SK-N-SH (cell line): ENCODE measurements at regions not wholly inside any gene's neighbourhood (a gene's known extent, or its start where the extent isn't known, plus 50 kb on each side); places are given as distances from the start of the nearest gene placed in this dataset.

ENCODE experiments used
- CTCF ChIA-PET: fragments of 300-600, 350-600 bp; formaldehyde crosslinking; extraction: SDS; loops from one replicate; lab custom pipeline; 2021; lab: Yijun Ruan, JAX
- POLR2A ChIA-PET: fragments of 350-600 bp; sonication (Branson Sonifier 250); formaldehyde crosslinking; extraction: SDS; loops from one replicate; lab custom pipeline; 2020; ENCODE audit warnings: antibody characterized with exemption, inconsistent platforms; lab: Yijun Ruan, JAX
- DNase-seq: peaks from one replicate; pipeline ENCODE4 v3.0.0; 2012
- H2AFZ ChIP-seq: fragments of 200-600 bp; sonication (generic); 2 replicates; pipeline ENCODE4 v1.8.1; 2016; ENCODE audit warnings: antibody characterized with exemption, mild to moderate bottlenecking, low read depth
- H3F3A ChIP-seq: fragments of 200-600 bp; sonication (generic); replicated peaks from 2 replicates; pipeline ENCODE3; 2016; ENCODE audit warnings: antibody characterized with exemption, mild to moderate bottlenecking; ENCODE audit not compliant: insufficient read depth
- H3K27ac ChIP-seq, 2 experiments: fragments of 200-500 bp in 1 of 2; fragments of 200-600 bp in 1 of 2; sonication (Bioruptor generic) in 1 of 2; sonication (generic), shearing (Covaris generic) in 1 of 2; 2 replicates each; pipeline versions ENCODE4 v1.5.1 to v1.6.1; 2014 to 2016; ENCODE audit warnings: low read depth in 2 of 2, inconsistent platforms in 1 of 2, low read length in 1 of 2, mild to moderate bottlenecking in 1 of 2, mixed read lengths in 1 of 2
- H3K27me3 ChIP-seq: fragments of 200-600 bp; sonication (generic), shearing (Covaris generic); 2 replicates; pipeline ENCODE4 v1.6.1; 2016; ENCODE audit warnings: mixed run types; ENCODE audit not compliant: insufficient read depth
- H3K36me3 ChIP-seq, 2 experiments: fragments of 200-500 bp in 1 of 2; fragments of 200-600 bp in 1 of 2; sonication (Bioruptor generic) in 1 of 2; sonication (generic) in 1 of 2; replicated peaks in 1 of 2; 2 replicates each; pipeline versions ENCODE3 to v1.5.1; 2014 to 2016; ENCODE audit warnings: low read length in 1 of 2, mild to moderate bottlenecking in 1 of 2; ENCODE audit not compliant: insufficient read depth in 2 of 2, control insufficient read depth in 1 of 2
- H3K4me1 ChIP-seq, 2 experiments: fragments of 200-500 bp in 1 of 2; fragments of 200-600 bp in 1 of 2; sonication (Bioruptor generic) in 1 of 2; sonication (generic), shearing (Covaris generic) in 1 of 2; 2 replicates each; pipeline versions ENCODE4 v1.5.1 to v1.6.1; 2014 to 2016; ENCODE audit warnings: low read depth in 1 of 2, low read length in 1 of 2, mixed run types in 1 of 2; ENCODE audit not compliant: insufficient read depth in 2 of 2, control insufficient read depth in 1 of 2
- H3K4me2 ChIP-seq: fragments of 200-600 bp; sonication (generic), shearing (Covaris generic); 2 replicates; pipeline ENCODE4 v1.6.1; 2017; ENCODE audit warnings: mixed run types
- H3K4me3 ChIP-seq, 2 experiments: fragments of 200-500 bp in 1 of 2; fragments of 200-600 bp in 1 of 2; sonication (Bioruptor generic) in 1 of 2; sonication (generic), shearing (Covaris generic) in 1 of 2; 2 replicates each; pipeline versions ENCODE4 v1.5.1 to v1.8.1; 2014 to 2016; ENCODE audit warnings: low read depth in 2 of 2, inconsistent platforms in 1 of 2, low read length in 1 of 2, mild to moderate bottlenecking in 1 of 2, mixed read lengths in 1 of 2, moderate library complexity in 1 of 2
- H3K79me2 ChIP-seq: fragments of 200-600 bp; sonication (generic); 2 replicates; pipeline ENCODE4 v1.8.1; 2017; ENCODE audit warnings: mild to moderate bottlenecking; ENCODE audit not compliant: insufficient read depth
- H3K9ac ChIP-seq: fragments of 200-600 bp; sonication (generic); 2 replicates; pipeline ENCODE4 v1.6.1; 2017; ENCODE audit warnings: mixed run types
- H3K9me2 ChIP-seq: fragments of 200-600 bp; sonication (generic); 2 replicates; pipeline ENCODE4 v1.6.1; 2017; ENCODE audit warnings: mixed run types
- H3K9me3 ChIP-seq: fragments of 200-600 bp; sonication (generic); 2 replicates; pipeline ENCODE4 v1.6.1; 2017; ENCODE audit warnings: mixed run types, mild to moderate bottlenecking, moderate library complexity
- H4K20me1 ChIP-seq: fragments of 200-600 bp; sonication (generic); 2 replicates; pipeline ENCODE4 v1.6.1; 2017; ENCODE audit warnings: mild to moderate bottlenecking, mixed run types; ENCODE audit not compliant: insufficient read depth
- CHD2 ChIP-seq: fragments of 150-350 bp; IDR thresholded peaks from 2 replicates; pipeline ENCODE4 v1.6.1; 2018; ENCODE audit warnings: low read length; ENCODE audit not compliant: partially characterized antibody
- EP300 ChIP-seq, 2 experiments: IDR thresholded peaks; 2 replicates each; pipeline versions ENCODE4 v1.4.0 to v1.6.1; 2012; ENCODE audit warnings: borderline replicate concordance in 1 of 2, low read depth in 1 of 2, low read length in 1 of 2
- FOXM1 ChIP-seq: IDR thresholded peaks from 2 replicates; pipeline ENCODE4 v1.4.0; 2012; ENCODE audit warnings: low read depth, mild to moderate bottlenecking
- GABPA ChIP-seq: IDR thresholded peaks from 2 replicates; pipeline ENCODE4 v1.4.0; 2012; ENCODE audit warnings: low read depth, mild to moderate bottlenecking
- GATA2 ChIP-seq: sonication (generic); formaldehyde crosslinking; IDR thresholded peaks from 2 replicates; pipeline ENCODE4 v1.5.0; 2020; ENCODE audit warnings: mild to moderate bottlenecking, missing genetic modification reagents
- MXI1 ChIP-seq: IDR thresholded peaks from 2 replicates; pipeline ENCODE4 v1.6.1; 2012; ENCODE audit warnings: mild to moderate bottlenecking, low read depth, low read length, improper control_type of control experiment
- NFIC ChIP-seq: IDR thresholded peaks from 2 replicates; pipeline ENCODE4 v1.4.0; 2012; ENCODE audit warnings: borderline replicate concordance
- RCOR1 ChIP-seq: fragments of 150-350 bp; IDR thresholded peaks from 2 replicates; pipeline ENCODE4 v1.6.1; 2017; ENCODE audit warnings: antibody characterized with exemption, low read length
- RFX5 ChIP-seq: IDR thresholded peaks from 2 replicates; pipeline ENCODE4 v1.6.1; 2012; ENCODE audit warnings: mild to moderate bottlenecking, improper control_type of control experiment, low read length
- SMC3 ChIP-seq: IDR thresholded peaks from 2 replicates; pipeline ENCODE4 v1.6.1; 2012; ENCODE audit warnings: low read depth, low read length, improper control_type of control experiment
- TEAD4 ChIP-seq: IDR thresholded peaks from 2 replicates; pipeline ENCODE4 v1.4.0; 2012; ENCODE audit warnings: mild to moderate bottlenecking, borderline replicate concordance; ENCODE audit not compliant: insufficient read depth
- YY1 ChIP-seq: IDR thresholded peaks from 2 replicates; pipeline ENCODE4 v1.4.0; 2012; ENCODE audit warnings: low read depth, mild to moderate bottlenecking
- WGBS: methylation state at CpG from one replicate; pipeline ENCODE4 v1.1.6; 2017; ENCODE audit warnings: low lambda C conversion rate; 5-methylcytosine and 5-hydroxymethylcytosine counted together
- TF ChIP-seq, protein P1 (sequence below): fragments of 150-350 bp; IDR thresholded peaks from 2 replicates; pipeline ENCODE4 v1.6.1; 2016; ENCODE audit warnings: mild to moderate bottlenecking, low read depth, low read length
- TF ChIP-seq, protein P2 (sequence below): IDR thresholded peaks from 2 replicates; pipeline ENCODE4 v1.4.0; 2012; ENCODE audit warnings: low read depth, borderline replicate concordance
- TF ChIP-seq, protein P3 (sequence below): IDR thresholded peaks from 2 replicates; pipeline ENCODE4 v1.4.0; 2012; ENCODE audit warnings: low read depth, borderline replicate concordance
- TF ChIP-seq, protein P4 (sequence below): fragments of 200-600 bp; sonication (generic); IDR thresholded peaks from 2 replicates; pipeline ENCODE4 v1.6.1; 2017; ENCODE audit warnings: antibody characterized with exemption, mild to moderate bottlenecking, moderate library complexity

DNA sequence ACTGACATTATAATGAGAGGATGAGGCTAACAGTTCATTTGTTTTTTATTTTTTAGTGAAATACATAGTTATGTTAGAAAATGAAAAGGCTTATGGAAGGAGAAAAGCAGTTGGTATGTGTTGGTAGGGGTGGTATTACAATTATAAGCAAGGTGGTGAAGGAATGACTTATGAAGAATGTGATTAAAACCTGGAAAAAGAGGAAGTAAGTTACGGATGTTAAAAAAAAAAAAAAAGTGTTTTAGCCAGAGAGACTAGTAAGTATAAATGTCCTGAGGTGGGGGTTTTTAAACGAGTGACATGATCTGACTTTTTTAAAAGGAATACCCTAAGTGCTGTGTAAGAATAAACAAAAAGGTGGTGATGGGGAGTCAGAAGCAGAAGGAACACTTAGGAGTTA is 206.8 kb downstream of the IL15 start:
- no peak overlapping the region for H3K4me2 ChIP-seq
- DNase-seq, result no peak
- H3K79me2 ChIP-seq, result no peaks in the 10 kb centered on the region; the same call in 1 of the 2 replicates
- TF ChIP-seq, protein P1, sequence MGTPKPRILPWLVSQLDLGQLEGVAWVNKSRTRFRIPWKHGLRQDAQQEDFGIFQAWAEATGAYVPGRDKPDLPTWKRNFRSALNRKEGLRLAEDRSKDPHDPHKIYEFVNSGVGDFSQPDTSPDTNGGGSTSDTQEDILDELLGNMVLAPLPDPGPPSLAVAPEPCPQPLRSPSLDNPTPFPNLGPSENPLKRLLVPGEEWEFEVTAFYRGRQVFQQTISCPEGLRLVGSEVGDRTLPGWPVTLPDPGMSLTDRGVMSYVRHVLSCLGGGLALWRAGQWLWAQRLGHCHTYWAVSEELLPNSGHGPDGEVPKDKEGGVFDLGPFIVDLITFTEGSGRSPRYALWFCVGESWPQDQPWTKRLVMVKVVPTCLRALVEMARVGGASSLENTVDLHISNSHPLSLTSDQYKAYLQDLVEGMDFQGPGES, result no peak
- TF ChIP-seq RFX5, result no peak
- TF ChIP-seq, protein P2, sequence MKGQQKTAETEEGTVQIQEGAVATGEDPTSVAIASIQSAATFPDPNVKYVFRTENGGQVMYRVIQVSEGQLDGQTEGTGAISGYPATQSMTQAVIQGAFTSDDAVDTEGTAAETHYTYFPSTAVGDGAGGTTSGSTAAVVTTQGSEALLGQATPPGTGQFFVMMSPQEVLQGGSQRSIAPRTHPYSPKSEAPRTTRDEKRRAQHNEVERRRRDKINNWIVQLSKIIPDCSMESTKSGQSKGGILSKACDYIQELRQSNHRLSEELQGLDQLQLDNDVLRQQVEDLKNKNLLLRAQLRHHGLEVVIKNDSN, result no peak
- no peak for TF ChIP-seq RCOR1
- no peak for TF ChIP-seq TEAD4
- TF ChIP-seq NFIC, result no peak
- TF ChIP-seq SMC3, result no peak
- TF ChIP-seq FOXM1, result no peak
- no peak for TF ChIP-seq CHD2
- TF ChIP-seq, protein P3, sequence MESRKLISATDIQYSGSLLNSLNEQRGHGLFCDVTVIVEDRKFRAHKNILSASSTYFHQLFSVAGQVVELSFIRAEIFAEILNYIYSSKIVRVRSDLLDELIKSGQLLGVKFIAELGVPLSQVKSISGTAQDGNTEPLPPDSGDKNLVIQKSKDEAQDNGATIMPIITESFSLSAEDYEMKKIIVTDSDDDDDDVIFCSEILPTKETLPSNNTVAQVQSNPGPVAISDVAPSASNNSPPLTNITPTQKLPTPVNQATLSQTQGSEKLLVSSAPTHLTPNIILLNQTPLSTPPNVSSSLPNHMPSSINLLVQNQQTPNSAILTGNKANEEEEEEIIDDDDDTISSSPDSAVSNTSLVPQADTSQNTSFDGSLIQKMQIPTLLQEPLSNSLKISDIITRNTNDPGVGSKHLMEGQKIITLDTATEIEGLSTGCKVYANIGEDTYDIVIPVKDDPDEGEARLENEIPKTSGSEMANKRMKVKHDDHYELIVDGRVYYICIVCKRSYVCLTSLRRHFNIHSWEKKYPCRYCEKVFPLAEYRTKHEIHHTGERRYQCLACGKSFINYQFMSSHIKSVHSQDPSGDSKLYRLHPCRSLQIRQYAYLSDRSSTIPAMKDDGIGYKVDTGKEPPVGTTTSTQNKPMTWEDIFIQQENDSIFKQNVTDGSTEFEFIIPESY, result no peak
- TF ChIP-seq GATA2, result no peak
- no peak for TF ChIP-seq GABPA
- TF ChIP-seq MXI1, result no peak
- TF ChIP-seq, protein P4, sequence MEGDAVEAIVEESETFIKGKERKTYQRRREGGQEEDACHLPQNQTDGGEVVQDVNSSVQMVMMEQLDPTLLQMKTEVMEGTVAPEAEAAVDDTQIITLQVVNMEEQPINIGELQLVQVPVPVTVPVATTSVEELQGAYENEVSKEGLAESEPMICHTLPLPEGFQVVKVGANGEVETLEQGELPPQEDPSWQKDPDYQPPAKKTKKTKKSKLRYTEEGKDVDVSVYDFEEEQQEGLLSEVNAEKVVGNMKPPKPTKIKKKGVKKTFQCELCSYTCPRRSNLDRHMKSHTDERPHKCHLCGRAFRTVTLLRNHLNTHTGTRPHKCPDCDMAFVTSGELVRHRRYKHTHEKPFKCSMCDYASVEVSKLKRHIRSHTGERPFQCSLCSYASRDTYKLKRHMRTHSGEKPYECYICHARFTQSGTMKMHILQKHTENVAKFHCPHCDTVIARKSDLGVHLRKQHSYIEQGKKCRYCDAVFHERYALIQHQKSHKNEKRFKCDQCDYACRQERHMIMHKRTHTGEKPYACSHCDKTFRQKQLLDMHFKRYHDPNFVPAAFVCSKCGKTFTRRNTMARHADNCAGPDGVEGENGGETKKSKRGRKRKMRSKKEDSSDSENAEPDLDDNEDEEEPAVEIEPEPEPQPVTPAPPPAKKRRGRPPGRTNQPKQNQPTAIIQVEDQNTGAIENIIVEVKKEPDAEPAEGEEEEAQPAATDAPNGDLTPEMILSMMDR, result no peak
- no peak for TF ChIP-seq EP300 (IDR thresholded peaks at IDR 0.05; ENCODE audit: borderline replicate concordance in 1 of 2, low read depth in 1 of 2, low read length in 1 of 2)
- TF ChIP-seq YY1, result no peak
- no peaks in the 10 kb centered on the region for H4K20me1 ChIP-seq
- H3K9ac ChIP-seq, result no peak overlapping the region
- ChIA-PET CTCF (no interaction called here), POLR2A (no interaction called here)
- H3K4me3 ChIP-seq, result no peak overlapping the region
- H3K27ac ChIP-seq, result no peak overlapping the region
- H3K9me3 ChIP-seq, result no peaks in the 10 kb centered on the region
- H3K36me3 ChIP-seq, result no peaks in the 10 kb centered on the region
- no peaks in the 10 kb centered on the region for H3K27me3 ChIP-seq
- H3K9me2 ChIP-seq, result no peaks in the 10 kb centered on the region
- WGBS, result 70% methylated on average over 2 of the region's 2 CpGs
- no peaks in the 10 kb centered on the region for H3K4me1 ChIP-seq
- H2AFZ ChIP-seq, result no peak overlapping the region
- H3F3A ChIP-seq, result no peaks in the 10 kb centered on the region
